GM18517 (cell line): ENCODE measurements at regions not wholly inside any gene's neighbourhood (a gene's known extent, or its start where the extent isn't known, plus 50 kb on each side); places are given as distances from the start of the nearest gene placed in this dataset.
"Not testable (repeated sequence)": the region's sequence is repeated elsewhere in the genome, so short reads cannot be mapped to it uniquely, and the experiment has no call there.

Experiments used
- ATAC-seq: cut with Tn5 transposase; IDR thresholded peaks from one replicate; pipeline ENCODE4 v1.9.1; 2021; ENCODE audit warnings: mild to moderate bottlenecking, moderate library complexity; ENCODE audit not compliant: unreplicated experiment

- no peak for ATAC-seq
These were observed 206.4 kb downstream of the LRRK2 start for GRCh38 chr12:40431169-40431568.

GRCh38 chr12:40435251-40435650 lies 210.5 kb downstream of the LRRK2 start:
- ATAC-seq: no peak

GRCh38 chr12:40435951-40436350 lies 211.2 kb downstream of the LRRK2 start:
- no peak for ATAC-seq

- no peak for ATAC-seq
These were observed 211.8 kb downstream of the LRRK2 start for GRCh38 chr12:40436564-40436963.

- ATAC-seq: no peak
These were observed 215.1 kb downstream of the LRRK2 start for GRCh38 chr12:40439771-40440492.

DNA sequence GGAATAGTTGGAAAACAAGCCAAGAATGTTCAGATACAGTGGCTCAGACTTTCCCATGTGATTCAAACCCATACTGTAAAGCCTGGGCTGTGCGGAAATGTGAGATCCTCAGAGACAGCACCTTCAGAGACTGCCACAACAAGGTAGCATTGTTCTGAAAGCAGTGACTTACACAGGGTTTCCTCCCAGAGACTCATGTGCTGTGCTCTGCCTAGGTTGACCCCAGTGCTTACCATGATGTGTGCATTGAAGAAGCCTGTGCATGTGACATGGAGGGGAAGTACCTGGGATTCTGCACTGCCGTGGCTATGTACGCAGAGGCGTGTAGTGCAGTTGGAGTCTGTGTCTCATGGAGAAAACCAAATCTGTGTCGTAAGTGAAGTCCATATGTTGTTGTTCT lies 219.4 kb downstream of the LRRK2 start:
- ATAC-seq: no peak

GRCh38 chr12:40446385-40446784 lies 221.6 kb downstream of the LRRK2 start:
- ATAC-seq: peak; percentile 69

- ATAC-seq: not testable (repeated sequence)
These were observed 223.7 kb downstream of the LRRK2 start for GRCh38 chr12:40448523-40448922.

DNA sequence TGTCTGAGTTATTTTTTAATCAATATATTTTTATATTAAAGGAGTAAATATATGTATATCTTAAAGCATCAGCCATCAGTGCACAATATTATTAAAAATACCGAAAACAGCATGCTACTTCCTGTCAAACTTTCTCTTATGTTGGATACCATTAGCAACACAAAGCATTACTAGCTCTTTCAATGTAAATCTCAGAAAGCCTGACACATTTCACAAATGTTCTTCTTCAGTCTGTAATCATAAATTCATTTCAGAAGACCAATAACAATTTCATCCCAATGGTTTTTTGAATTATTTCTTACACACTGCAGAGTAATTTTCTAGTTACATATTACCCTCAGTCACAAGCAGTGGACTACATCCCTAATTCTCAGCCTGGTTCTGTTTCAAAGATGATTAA lies 226.9 kb downstream of the LRRK2 start:
- ATAC-seq: no peak

DNA sequence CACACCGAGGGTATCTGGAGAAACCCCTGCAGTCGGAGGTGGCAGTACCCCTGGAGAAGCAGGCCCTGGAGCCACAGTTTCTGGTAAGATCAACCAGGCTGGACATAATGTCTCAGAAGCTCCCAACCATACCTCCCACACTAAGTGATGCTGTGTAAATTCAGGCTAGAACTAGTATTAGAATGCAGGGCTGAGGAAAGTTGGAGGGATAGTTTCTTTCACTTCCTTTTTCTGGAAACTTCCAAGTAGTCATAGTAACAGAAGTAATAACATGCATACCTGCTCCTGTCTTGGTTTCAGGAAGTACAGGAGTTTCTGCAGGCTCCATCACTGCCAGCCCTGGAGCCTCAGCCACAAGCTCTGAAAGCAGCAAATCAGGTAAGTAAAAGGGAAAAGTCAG lies 228.1 kb upstream of the CNTN1 start:
- no peak for ATAC-seq

GRCh38 chr12:40469736-40470135 lies 222.5 kb upstream of the CNTN1 start:
- ATAC-seq: no peak

DNA sequence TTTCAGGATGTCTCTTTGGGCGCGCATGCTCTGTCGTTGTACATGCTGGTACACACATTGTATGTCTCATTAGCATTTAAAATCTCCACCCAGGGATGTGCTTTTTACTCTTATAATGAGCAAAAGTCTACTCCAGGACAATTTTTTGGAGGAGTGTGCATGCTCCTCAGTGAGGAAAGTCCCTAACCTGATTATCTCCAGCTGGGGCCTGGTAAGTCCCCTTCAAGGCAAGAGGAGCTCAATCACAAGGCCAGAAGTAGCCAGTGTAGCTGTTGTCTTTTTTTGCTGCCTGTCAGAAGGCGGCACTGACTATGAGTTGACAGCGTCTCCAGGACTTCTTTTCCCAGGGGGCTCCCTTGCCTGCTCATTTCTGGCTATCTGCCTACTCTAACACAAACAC lies 218.3 kb upstream of the CNTN1 start:
- ATAC-seq: no peak

DNA sequence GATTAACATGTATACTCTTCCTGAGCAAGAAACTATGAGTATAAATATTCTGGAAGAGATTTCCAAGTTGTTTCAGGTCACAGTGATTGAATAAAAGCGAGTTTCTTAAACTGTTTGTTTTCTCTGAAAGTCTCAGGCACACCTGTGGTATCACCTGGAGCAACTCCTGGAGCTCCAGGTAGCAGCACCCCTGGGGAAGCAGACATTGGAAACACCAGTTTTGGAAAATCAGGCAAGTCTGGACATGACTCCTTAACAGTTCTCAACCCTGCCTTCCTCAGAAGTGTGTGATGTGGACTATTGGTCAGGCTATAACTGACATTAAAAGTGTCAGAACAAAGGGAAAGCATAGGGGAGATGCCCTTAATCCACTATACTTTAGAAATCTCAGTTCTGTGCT lies 217.6 kb upstream of the CNTN1 start:
- ATAC-seq: no peak

DNA sequence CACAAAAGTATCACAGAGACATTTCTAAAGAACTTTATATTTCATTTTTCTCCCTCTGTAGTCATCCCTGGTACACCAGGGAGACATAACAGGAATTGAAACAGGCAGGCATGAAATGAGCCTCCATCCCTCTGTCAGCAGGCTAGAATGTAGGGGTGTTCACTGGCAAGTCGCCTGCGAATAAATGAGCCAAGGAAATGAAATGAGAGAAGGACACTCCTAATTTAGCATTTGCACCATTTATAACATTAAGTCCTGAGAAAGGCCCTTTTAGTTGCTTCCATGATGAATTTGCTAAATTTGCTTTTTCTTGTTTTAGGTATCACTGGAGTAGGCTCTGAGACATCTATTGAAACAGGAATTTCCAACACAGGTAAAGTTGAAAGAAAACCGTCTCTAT lies 192.4 kb upstream of the CNTN1 start:
- no peak for ATAC-seq

DNA sequence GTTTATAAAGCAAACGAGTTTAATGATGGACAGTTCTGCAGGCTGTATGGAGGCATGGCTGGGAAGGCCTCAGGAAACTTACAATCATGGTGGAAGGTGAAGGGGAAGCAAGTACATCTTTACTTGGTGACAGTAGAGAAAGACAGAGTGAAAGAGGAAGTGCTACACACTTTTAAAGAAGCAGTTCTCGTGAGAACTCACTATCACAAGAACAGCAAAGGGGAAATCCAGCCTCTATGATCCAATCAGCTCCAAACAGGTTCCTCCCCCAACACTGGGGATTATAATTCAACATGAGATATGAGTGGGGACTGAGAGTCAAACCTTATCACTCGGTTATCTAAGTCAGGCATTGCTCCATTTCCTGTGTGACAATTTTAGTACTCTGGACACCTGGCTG lies 189.9 kb upstream of the CNTN1 start:
- peak; percentile 63 for ATAC-seq

GRCh38 chr12:40505327-40505726 lies 186.9 kb upstream of the CNTN1 start:
- no peak for ATAC-seq

DNA sequence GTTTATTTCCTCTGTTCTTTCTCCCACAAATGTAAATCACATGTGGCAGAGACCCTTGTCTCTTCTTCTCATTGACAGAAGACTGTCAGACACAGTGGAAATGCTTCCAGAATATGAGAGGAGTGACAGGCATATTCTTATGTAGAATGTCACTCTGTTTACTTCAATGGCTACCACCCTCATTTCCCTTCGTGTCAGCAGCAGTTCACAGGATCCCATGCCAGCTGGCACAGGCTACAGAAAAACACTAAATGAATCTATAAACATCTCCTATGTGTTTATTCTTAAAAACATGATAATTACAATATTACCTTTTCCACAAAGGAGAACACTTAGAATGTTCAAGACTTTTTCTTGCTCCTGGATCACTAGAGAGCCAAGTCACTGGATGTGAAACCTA lies 183.8 kb upstream of the CNTN1 start:
- ATAC-seq: no peak

DNA sequence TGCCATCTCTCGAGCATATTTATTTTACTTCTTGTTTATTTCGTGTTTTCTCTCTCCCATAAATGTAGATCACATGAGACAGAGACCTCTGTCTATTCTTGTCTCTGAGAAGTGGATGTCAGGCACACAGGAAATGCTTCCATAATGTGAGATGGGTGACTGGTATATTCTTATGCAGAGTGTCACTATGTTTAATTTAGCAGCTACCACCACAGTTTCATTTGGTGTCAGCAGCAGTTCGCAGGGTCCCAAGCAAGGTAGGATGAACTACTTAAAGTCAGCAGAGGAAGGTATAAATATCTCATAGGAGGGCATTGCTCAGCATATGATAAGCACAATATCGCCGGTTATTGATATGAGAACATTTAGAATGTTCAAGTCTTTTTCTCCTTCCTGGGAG lies 180.9 kb upstream of the CNTN1 start:
- ATAC-seq: no peak

DNA sequence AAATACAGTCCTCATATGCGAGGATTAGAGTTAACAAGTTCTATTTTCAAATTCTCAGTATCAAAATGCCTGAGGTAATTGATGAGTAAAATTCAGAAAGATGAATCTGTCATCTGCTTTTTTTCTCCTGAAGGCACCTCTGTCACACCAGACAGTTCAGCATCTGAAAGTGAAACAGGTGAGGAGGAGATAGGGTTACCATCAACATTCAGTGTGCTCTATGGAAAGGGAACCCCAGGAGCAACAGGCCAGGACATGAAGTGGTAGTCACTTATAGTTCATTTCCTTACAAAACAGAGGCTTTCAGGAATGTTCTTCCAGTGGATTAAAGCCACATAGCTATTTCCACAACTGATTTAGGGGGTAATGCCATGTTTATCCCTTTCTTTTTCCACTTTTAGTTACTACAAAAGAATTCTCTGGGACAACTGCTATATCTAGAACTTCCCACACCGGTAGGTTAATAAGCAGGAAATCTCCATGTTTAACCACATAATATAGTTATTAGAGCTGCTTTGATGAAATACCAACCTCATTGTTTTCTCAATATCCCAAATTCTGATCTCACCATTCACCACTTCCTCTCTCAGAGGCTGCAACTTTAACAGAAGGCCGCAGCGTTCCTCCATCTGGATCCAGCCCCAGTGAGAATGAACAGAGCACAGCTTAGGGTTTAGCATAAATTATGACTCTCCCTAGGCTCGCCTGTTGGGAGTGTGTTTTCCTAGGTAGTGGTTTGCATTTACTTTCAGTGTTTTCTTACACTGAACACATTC lies 177.0 kb upstream of the CNTN1 start:
- ATAC-seq: no peak

DNA sequence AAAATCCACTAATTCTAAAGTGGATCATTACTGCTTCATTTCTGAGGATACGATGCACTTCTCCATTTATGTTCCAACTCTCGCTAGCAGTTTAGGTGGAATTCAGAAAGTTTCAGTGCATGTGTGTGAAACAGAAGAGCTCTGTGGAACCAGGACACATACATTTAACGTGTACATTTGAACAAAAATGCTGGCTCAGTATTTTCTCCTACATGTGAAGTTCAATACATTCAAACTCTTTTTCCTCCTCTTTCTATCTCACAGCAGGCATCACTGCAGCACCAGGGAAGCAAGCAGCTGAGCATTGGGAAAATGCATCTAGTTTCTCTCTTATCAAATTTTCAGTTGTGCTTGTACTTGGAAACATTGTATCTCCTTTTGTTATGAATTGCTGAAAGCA lies 169.4 kb upstream of the CNTN1 start:
- no peak for ATAC-seq

DNA sequence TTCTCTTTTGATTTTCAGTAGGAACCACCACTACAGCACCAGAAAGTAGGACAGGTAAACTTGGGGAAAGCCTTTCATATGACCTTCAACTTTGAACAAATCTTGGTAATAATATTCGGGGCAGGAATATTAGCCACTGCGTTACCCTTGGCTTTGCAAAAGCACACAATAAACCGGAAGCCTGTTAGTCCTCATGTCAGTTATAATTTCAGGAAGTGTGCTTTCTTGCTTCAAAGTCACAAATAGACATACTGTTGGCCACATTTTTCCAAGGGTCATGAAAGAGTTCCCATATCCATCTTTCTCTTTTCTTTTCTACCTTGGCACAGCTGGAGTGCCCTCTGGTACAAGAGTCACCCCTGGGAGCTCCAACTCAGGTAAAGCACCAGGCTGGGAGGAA lies 167.2 kb upstream of the CNTN1 start:
- no peak for ATAC-seq

DNA sequence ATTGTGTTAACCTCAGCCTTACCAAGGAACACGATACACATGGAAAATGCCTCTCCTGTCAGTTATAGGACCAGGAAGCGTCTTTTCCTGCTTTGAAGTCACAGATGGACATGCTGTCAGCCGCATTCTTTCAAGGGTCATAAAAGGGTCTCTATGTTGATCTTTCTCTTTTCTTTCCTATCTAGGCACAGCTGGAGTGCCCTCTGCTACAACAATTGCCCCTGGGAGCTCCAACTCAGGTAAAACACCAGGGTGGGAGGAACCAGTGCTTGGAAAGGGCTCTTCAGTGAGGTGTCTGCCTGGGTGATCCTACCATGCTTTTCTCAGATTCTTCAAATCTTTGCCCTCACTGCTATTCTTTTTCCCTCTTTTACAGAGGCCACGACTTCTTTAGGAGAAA lies 157.4 kb upstream of the CNTN1 start:
- ATAC-seq: no peak

DNA sequence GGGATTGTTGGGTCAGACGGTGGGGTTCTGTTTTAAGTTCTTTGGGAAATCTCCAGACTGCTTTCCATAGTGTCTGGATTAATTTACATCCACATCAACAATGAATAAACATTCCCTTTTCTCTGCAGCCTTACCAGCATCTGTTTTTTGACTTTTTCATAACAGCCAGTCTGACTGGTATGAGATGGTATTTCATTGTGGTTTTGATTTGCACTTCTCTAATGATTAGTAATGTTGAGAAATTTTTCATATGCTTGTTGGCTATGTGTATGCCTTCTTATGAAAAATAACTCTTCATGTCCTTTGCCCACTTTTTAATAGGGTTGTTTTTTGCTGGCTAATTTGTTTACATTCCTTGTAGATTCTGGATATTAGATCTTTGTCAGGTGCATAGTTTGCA lies 140.8 kb upstream of the CNTN1 start:
- ATAC-seq: no peak
